ENCODE measurements at regions not wholly inside any gene's neighbourhood (a gene's known extent, or its start where the extent isn't known, plus 50 kb on each side); places are given as distances from the start of the nearest gene placed in this dataset.

DNA sequence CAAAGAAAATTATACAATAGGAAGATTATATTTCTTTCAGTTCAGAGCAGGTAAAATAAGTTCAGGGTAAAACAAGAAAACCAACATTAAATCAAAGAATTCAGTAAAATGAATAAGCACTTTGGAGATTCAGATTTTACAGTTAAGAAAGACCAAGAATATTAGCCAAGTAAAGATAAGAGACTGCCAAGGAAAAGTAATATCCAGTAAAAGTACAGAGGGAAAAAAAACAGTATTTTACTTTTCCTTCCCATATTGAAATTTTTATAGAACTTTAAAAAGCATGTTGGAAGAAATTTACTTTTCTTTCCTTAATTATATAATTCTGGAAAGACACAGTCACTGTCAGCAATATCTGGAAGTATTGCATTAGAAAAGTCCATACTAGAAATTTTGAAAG lies 393.4 kb downstream of the NFIB start:
- ATAC-seq: no peak
- TF ChIP-seq EHF (CRISPR knock-in tag; IDR thresholded peaks at IDR 0.05) (no peak), MYC (IDR thresholded peaks at IDR 0.05; ENCODE audit: borderline replicate concordance, low read length) (no peak), PBX3 (IDR thresholded peaks at IDR 0.05) (no peak), TFCP2L1 (CRISPR knock-in tag; IDR thresholded peaks at IDR 0.05) (no peak), ZC3H11A (IDR thresholded peaks at IDR 0.05) (no peak), CHD4 (IDR thresholded peaks at IDR 0.05; ENCODE audit: borderline replicate concordance) (no peak), POLR2A (IDR thresholded peaks at IDR 0.05; ENCODE audit: low read length) (no peak), FOSB (CRISPR knock-in tag; IDR thresholded peaks at IDR 0.05) (no peak), SMC3 (IDR thresholded peaks at IDR 0.05) (no peak), HMGXB4 (CRISPR knock-in tag; IDR thresholded peaks at IDR 0.05; ENCODE audit: borderline replicate concordance) (no peak), BHLHE40 (IDR thresholded peaks at IDR 0.05; ENCODE audit: low read depth, low read length) (no peak), HOXB13 (CRISPR knock-in tag; IDR thresholded peaks at IDR 0.05; ENCODE audit: low read depth) (no peak), FOSL2 (IDR thresholded peaks at IDR 0.05) (no peak), FOSL2 (CRISPR knock-in tag; IDR thresholded peaks at IDR 0.05) (no peak), RFX5 (IDR thresholded peaks at IDR 0.05) (no peak), HEYL (CRISPR knock-in tag; IDR thresholded peaks at IDR 0.05) (no peak), EP300 (IDR thresholded peaks at IDR 0.05) (no peak), CHD2 (IDR thresholded peaks at IDR 0.05; ENCODE audit: low read length, partially characterized antibody) (no peak), NFE2L2 (conservative IDR thresholded peaks at IDR 0.05; ENCODE audit: low read length) (no peak), RCOR1 (IDR thresholded peaks at IDR 0.05; ENCODE audit: low read depth, low read length) (no peak)
- TF ChIP-seq, protein P1, sequence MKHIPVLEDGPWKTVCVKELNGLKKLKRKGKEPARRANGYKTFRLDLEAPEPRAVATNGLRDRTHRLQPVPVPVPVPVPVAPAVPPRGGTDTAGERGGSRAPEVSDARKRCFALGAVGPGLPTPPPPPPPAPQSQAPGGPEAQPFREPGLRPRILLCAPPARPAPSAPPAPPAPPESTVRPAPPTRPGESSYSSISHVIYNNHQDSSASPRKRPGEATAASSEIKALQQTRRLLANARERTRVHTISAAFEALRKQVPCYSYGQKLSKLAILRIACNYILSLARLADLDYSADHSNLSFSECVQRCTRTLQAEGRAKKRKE (CRISPR knock-in tag; IDR thresholded peaks at IDR 0.05; ENCODE audit: low read depth): no peak

GRCh38 chr9:13919401-13919800 lies 394.5 kb downstream of the NFIB start:
- 5% methylated on average over 2 of the region's 2 CpGs for WGBS (ENCODE audit: missing lambda C conversion rate)
- H3K4me3 ChIP-seq: no peak overlapping the region
- H3K9me3 ChIP-seq: peaks cover 7% of the 10 kb centered on the region; the same call in 1 of the 3 replicates
- H3K27ac ChIP-seq: no peak overlapping the region
- DNase-seq (ENCODE audit: low read depth in 1 of 2, low spot score in 1 of 2) (no peak), ATAC-seq (no peak), FAIRE-seq (peak; percentile 28)
- ChIA-PET CTCF (no interaction called here), POLR2A (no interaction called here)
- TF ChIP-seq HMGXB4 (CRISPR knock-in tag; IDR thresholded peaks at IDR 0.05; ENCODE audit: borderline replicate concordance) (no peak), JUNB (IDR thresholded peaks at IDR 0.05) (no peak), ZFP36 (IDR thresholded peaks at IDR 0.05; ENCODE audit: borderline replicate concordance, partially characterized antibody) (no peak), KDM1A (IDR thresholded peaks at IDR 0.05; ENCODE audit: low read depth) (no peak)
- no peaks in the 10 kb centered on the region for H3K4me1 ChIP-seq
- no peak overlapping the region for H3K4me2 ChIP-seq

More for the DNA sequence above, 393.4 kb downstream of the NFIB start:
- Histone ChIP-seq H3K4me3 (no peak overlapping the region), H3K4me1 (no peaks in the 10 kb centered on the region), H3K27ac (no peak overlapping the region), H3K4me2 (no peak overlapping the region), H3K9me3 (peaks cover 7% of the 10 kb centered on the region; the same call in 1 of the 3 replicates)
- CTCF ChIA-PET: no interaction called here
- DNase-seq (ENCODE audit: low read depth in 1 of 2, low spot score in 1 of 2) (no peak), FAIRE-seq (no peak)
- POLR2A ChIA-PET: no interaction called here

All from A549 (cell line).